ENCODE measurements at regions not wholly inside any gene's neighbourhood (a gene's known extent, or its start where the extent isn't known, plus 50 kb on each side); places are given as distances from the start of the nearest gene placed in this dataset.

- TF ChIP-seq CTCF (IDR thresholded peaks at IDR 0.05), result no peak
- TF ChIP-seq POLR2A (IDR thresholded peaks at IDR 0.05), result no peak
- H3K27ac ChIP-seq, result no peak overlapping the region
- H3K36me3 ChIP-seq (replicated peaks in 1 of 2; ENCODE audit: insufficient read depth in 1 of 2, low read depth in 2 of 2), result no peaks in the 10 kb centered on the region
- no peak for DNase-seq
- no peak for ATAC-seq
- 75 to 77% methylated on average over 11 of the region's 11 CpGs for WGBS, 2 donors
- intact Hi-C loops (cut with DNase I), result no loop called here
- no peaks in the 10 kb centered on the region for H3K9me3 ChIP-seq
- H3K4me3 ChIP-seq, result no peak overlapping the region
- no peaks in the 10 kb centered on the region for H3K4me1 ChIP-seq
- no peaks in the 10 kb centered on the region for H3K27me3 ChIP-seq
These were observed 260.4 kb upstream of the IRX4 start for GRCh38 chr5:2143088-2143487.

- DNase-seq, result no peak
- ATAC-seq, result no peak
- Histone ChIP-seq H3K9me3 (no peaks in the 10 kb centered on the region), H3K27ac (no peak overlapping the region), H3K36me3 (replicated peaks in 1 of 2; ENCODE audit: insufficient read depth in 1 of 2, low read depth in 2 of 2) (no peaks in the 10 kb centered on the region), H3K4me1 (no peaks in the 10 kb centered on the region), H3K4me3 (no peak overlapping the region), H3K27me3 (no peaks in the 10 kb centered on the region)
- TF ChIP-seq POLR2A (IDR thresholded peaks at IDR 0.05), result no peak
- no peak for TF ChIP-seq CTCF (IDR thresholded peaks at IDR 0.05)
- 53 to 57% methylated on average over 13 of the region's 13 CpGs for WGBS, 2 donors
- intact Hi-C loops (cut with DNase I), result no loop called here
These were observed 259.8 kb upstream of the IRX4 start for GRCh38 chr5:2142456-2142954.

- Histone ChIP-seq H3K27ac (no peak overlapping the region), H3K4me1 (no peaks in the 10 kb centered on the region), H3K9me3 (no peaks in the 10 kb centered on the region), H3K36me3 (replicated peaks in 1 of 2; ENCODE audit: insufficient read depth in 1 of 2, low read depth in 2 of 2) (no peaks in the 10 kb centered on the region), H3K4me3 (no peak overlapping the region), H3K27me3 (no peaks in the 10 kb centered on the region)
- TF ChIP-seq POLR2A (IDR thresholded peaks at IDR 0.05) (no peak), CTCF (IDR thresholded peaks at IDR 0.05) (no peak)
- WGBS, 2 donors, result 62 to 77% methylated on average over 17 to 26 of the region's 26 CpGs
- ATAC-seq (no peak), DNase-seq (no peak)
- intact Hi-C loops (cut with DNase I), result no loop called here
These were observed 258.7 kb upstream of the IRX4 start for GRCh38 chr5:2141254-2142000.

- no peaks in the 10 kb centered on the region for H3K36me3 ChIP-seq (replicated peaks in 1 of 2; ENCODE audit: insufficient read depth in 1 of 2, low read depth in 2 of 2)
- H3K4me3 ChIP-seq, result no peak overlapping the region
- no peak for DNase-seq
- no peaks in the 10 kb centered on the region for H3K27me3 ChIP-seq
- no peak for ATAC-seq
- no peak overlapping the region for H3K27ac ChIP-seq
- TF ChIP-seq POLR2A (IDR thresholded peaks at IDR 0.05) (no peak), CTCF (IDR thresholded peaks at IDR 0.05) (no peak)
- H3K4me1 ChIP-seq, result no peaks in the 10 kb centered on the region
- intact Hi-C loops (cut with DNase I), result no loop called here
- no peaks in the 10 kb centered on the region for H3K9me3 ChIP-seq
- WGBS, 2 donors, result 61 to 70% methylated on average over 25 of the region's 25 CpGs
These were observed 257.9 kb upstream of the IRX4 start for GRCh38 chr5:2140501-2141175.

All from body of pancreas (tissue), 4 donors.